ENCODE measurements at regions not wholly inside any gene's neighbourhood (a gene's known extent, or its start where the extent isn't known, plus 50 kb on each side); places are given as distances from the start of the nearest gene placed in this dataset.

DNA sequence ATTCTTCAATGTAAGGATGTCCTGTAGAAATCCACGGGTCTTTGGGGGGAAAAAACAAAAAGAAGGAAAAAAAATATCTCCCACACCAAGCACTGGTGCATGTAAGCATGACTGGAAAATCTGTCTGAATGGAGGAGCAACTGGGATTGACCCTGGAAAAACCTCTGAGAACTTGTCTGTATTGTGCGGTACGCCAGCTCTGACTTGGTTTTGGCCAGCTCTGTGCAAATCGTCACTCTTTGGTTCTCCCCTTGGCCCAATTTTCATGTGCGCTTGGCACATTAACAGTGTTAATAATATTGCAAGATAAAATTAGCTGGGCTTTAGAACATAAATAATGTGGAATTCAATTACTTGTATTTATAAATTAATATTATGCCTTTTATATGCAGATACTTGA lies 231.2 kb upstream of the HAND2 start:
- H3K4me1 Mint-ChIP-seq: no peaks in the 10 kb centered on the region
- H3K27me3 Mint-ChIP-seq (ENCODE audit: low read depth): no peaks in the 10 kb centered on the region
- no peak overlapping the region for H3K4me3 Mint-ChIP-seq
- TF ChIP-seq, protein P1, sequence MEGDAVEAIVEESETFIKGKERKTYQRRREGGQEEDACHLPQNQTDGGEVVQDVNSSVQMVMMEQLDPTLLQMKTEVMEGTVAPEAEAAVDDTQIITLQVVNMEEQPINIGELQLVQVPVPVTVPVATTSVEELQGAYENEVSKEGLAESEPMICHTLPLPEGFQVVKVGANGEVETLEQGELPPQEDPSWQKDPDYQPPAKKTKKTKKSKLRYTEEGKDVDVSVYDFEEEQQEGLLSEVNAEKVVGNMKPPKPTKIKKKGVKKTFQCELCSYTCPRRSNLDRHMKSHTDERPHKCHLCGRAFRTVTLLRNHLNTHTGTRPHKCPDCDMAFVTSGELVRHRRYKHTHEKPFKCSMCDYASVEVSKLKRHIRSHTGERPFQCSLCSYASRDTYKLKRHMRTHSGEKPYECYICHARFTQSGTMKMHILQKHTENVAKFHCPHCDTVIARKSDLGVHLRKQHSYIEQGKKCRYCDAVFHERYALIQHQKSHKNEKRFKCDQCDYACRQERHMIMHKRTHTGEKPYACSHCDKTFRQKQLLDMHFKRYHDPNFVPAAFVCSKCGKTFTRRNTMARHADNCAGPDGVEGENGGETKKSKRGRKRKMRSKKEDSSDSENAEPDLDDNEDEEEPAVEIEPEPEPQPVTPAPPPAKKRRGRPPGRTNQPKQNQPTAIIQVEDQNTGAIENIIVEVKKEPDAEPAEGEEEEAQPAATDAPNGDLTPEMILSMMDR (IDR thresholded peaks at IDR 0.05; ENCODE audit: unreplicated experiment): no peak
- DNase-seq (ENCODE audit: low spot score in 2 of 2, unreplicated experiment in 2 of 2): no peak
- no peak overlapping the region for H3K27ac Mint-ChIP-seq
- H3K36me3 Mint-ChIP-seq: no peaks in the 10 kb centered on the region
- H3K9me3 Mint-ChIP-seq: no peaks in the 10 kb centered on the region

- no peak for DNase-seq (ENCODE audit: low spot score in 2 of 2, unreplicated experiment in 2 of 2)
- no peaks in the 10 kb centered on the region for H3K27me3 Mint-ChIP-seq (ENCODE audit: low read depth)
Measured at GRCh38 chr4:173758132-173758531, 228.1 kb upstream of the HAND2 start.

DNA sequence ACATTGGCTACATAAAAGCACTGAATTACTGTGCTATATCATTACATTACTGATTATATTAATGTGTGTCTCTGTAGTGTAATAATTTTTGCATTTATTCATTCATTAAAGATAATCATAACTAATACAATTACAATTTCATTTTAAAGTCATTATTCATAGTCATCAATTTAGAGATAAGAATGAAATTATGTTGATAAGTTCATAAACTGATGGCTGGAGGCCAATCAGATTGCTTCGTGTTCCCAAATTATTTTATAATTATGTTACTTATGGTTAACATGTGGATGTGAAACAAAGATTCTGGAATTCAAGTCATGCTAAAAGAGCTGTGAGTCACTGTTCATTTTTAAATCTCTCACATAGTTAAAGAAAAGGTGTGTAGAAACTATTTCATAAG lies 223.4 kb upstream of the HAND2 start:
- no peaks in the 10 kb centered on the region for H3K27me3 Mint-ChIP-seq (ENCODE audit: low read depth)
- no peak overlapping the region for H3K4me3 Mint-ChIP-seq
- TF ChIP-seq, protein P1 (IDR thresholded peaks at IDR 0.05; ENCODE audit: unreplicated experiment): no peak
- peaks cover 5% of the 10 kb centered on the region for H3K4me1 Mint-ChIP-seq
- no peaks in the 10 kb centered on the region for H3K36me3 Mint-ChIP-seq
- peaks cover 10% of the 10 kb centered on the region for H3K9me3 Mint-ChIP-seq
- DNase-seq (ENCODE audit: low spot score in 2 of 2, unreplicated experiment in 2 of 2): no peak
- H3K27ac Mint-ChIP-seq: no peak overlapping the region

More at GRCh38 chr4:173758132-173758531, 228.1 kb upstream of the HAND2 start:
- H3K4me3 Mint-ChIP-seq: no peak overlapping the region
- H3K9me3 Mint-ChIP-seq: no peaks in the 10 kb centered on the region
- H3K36me3 Mint-ChIP-seq: no peaks in the 10 kb centered on the region
- H3K4me1 Mint-ChIP-seq: peaks cover 2% of the 10 kb centered on the region
- TF ChIP-seq, protein P1 (IDR thresholded peaks at IDR 0.05; ENCODE audit: unreplicated experiment): no peak
- H3K27ac Mint-ChIP-seq: no peak overlapping the region

DNA sequence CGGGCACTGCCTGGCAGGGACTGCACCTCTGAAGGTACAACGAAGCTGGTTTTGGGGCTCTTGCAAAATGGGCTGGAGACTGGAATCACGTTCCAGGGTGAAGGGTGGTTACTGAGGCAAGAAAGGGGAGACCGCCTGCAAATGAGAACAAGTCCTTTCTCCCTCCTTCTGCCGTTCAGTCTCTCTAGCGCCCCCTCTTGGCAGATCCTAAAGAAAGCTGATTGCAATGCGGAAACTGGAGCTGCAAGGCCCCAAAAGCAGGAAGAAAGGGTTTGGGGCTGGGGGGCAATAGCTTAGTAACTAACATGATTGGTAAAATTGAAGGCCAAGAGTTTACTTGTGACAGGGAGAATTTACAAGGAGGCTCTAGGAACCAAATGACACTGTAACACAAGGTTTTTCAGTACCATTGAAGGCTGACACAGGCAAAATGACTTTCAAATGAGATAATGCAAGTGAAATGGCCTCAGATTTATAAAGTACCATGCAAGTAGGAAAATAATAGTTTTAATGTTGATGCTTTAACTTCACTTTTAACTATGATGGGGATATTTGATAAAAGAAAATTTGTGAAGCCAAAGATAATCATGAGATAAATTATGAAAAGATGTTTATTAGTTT lies 222.7 kb upstream of the HAND2 start:
- TF ChIP-seq, protein P1 (IDR thresholded peaks at IDR 0.05; ENCODE audit: unreplicated experiment): peak; percentile 50
- H3K27me3 Mint-ChIP-seq (ENCODE audit: low read depth): no peaks in the 10 kb centered on the region
- no peaks in the 10 kb centered on the region for H3K36me3 Mint-ChIP-seq
- peaks cover 10% of the 10 kb centered on the region for H3K9me3 Mint-ChIP-seq
- peak overlapping the region; percentile 11 for H3K27ac Mint-ChIP-seq
- no peak overlapping the region for H3K4me3 Mint-ChIP-seq
- peaks cover 7% of the 10 kb centered on the region for H3K4me1 Mint-ChIP-seq
- no peak for DNase-seq (ENCODE audit: low spot score in 2 of 2, unreplicated experiment in 2 of 2)

DNA sequence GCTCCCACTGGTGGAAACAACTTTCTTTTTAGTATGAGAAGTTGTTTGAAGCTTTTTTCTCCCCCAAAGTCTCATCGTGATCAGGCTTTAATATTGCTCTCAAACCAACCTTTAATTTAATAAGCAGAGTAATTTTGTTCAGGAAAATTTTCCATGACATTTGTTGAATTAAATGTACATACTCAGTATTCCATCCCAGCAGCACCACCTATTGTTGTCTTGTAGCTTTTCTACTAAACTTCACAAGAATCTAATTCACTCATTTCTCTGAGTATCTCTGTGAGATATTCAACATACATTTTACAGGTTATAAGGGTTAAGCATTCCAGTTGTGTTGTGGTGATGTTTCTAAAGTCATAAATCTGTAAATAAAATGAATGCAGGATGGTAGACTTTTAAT lies 218.3 kb upstream of the HAND2 start:
- Mint-ChIP-seq H3K36me3 (no peaks in the 10 kb centered on the region), H3K27ac (no peak overlapping the region), H3K4me1 (peaks cover 13% of the 10 kb centered on the region), H3K4me3 (no peak overlapping the region), H3K27me3 (ENCODE audit: low read depth) (no peaks in the 10 kb centered on the region), H3K9me3 (peaks cover 13% of the 10 kb centered on the region)
- TF ChIP-seq, protein P1 (IDR thresholded peaks at IDR 0.05; ENCODE audit: unreplicated experiment): no peak
- DNase-seq (ENCODE audit: low spot score in 2 of 2, unreplicated experiment in 2 of 2): no peak

All from mesothelial cell of epicardium (in vitro differentiated cells).